GM12891 (cell line): ENCODE measurements at regions not wholly inside any gene's neighbourhood (a gene's known extent, or its start where the extent isn't known, plus 50 kb on each side); places are given as distances from the start of the nearest gene placed in this dataset.

Experiments
- POLR2A ChIP-seq: IDR thresholded peaks from 2 replicates; pipeline ENCODE4 v1.6.1; 2011; ENCODE audit warnings: low read depth, low read length, control low read depth
- POLR2AphosphoS5 ChIP-seq: IDR thresholded peaks from 2 replicates; pipeline ENCODE4 v1.6.1; 2011; ENCODE audit warnings: low read depth, low read length, control low read depth
- POU2F2 ChIP-seq: IDR thresholded peaks from 2 replicates; pipeline ENCODE4 v1.6.1; 2011; ENCODE audit warnings: low read depth, mild to moderate bottlenecking, control low read depth, low read length, moderate library complexity
- SPI1 ChIP-seq: IDR thresholded peaks from 2 replicates; pipeline ENCODE4 v1.6.1; 2011; ENCODE audit warnings: low read depth, low read length, control low read depth
- TAF1 ChIP-seq: IDR thresholded peaks from 2 replicates; pipeline ENCODE4 v1.6.1; 2011; ENCODE audit warnings: low read depth, low read length, control low read depth

GRCh38 chr2:196533772-196534397, 105.6 kb upstream of the CCDC150 start:
- TF ChIP-seq POLR2AphosphoS5 = no peak
- TF ChIP-seq POLR2A = no peak
- no peak for TF ChIP-seq TAF1
- TF ChIP-seq SPI1 = no peak
- TF ChIP-seq POU2F2 = no peak
